ENCODE measurements at regions not wholly inside any gene's neighbourhood (a gene's known extent, or its start where the extent isn't known, plus 50 kb on each side); places are given as distances from the start of the nearest gene placed in this dataset.
A peak's percentile ranks its signal among the peaks of the same experiment; 100 is the strongest.

DNA sequence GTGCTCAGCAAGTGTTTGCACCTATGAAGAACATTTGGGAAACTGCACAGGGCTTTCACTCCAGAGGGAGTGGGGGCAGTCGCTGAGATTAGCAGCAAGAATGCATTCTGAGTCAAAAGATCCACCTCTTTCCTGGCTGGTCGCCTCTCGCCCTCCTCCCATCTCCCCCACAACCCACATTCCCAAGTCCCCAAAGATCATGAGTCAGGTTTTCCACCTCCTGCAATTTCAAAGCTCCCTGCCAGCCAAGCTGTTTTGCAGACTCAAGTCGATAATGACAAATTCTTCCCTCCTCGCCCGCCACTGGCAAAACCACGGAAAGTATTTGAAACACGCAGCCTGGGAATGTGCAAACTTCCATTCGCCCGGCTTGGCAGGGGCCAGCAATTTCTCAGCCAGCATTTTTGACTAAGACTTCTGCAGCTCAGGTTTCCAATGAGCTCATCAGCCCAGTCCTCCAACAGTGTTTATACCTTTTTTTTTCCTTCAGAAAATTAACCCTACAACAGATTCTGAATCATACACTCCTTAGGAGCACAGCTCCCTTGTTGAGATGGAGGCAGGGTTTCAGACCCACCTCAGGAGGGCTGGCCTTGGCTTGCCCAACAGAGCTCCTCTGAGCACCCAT lies 181.4 kb downstream of the SMAD6 start:
- H3K4me3 Mint-ChIP-seq, result peak overlapping the region; percentile 10; the same call in 2 of the 3 replicates
- TF ChIP-seq NANOG (IDR thresholded peaks at IDR 0.05; ENCODE audit: borderline replicate concordance) (no peak), ZNF331 (CRISPR knock-in tag; IDR thresholded peaks at IDR 0.05; ENCODE audit: low read depth) (no peak), EZH2 (IDR thresholded peaks at IDR 0.05; ENCODE audit: low read depth, unreplicated experiment) (no peak), ZNF114 (CRISPR knock-in tag; IDR thresholded peaks at IDR 0.05) (no peak)
- TF ChIP-seq, protein P1, sequence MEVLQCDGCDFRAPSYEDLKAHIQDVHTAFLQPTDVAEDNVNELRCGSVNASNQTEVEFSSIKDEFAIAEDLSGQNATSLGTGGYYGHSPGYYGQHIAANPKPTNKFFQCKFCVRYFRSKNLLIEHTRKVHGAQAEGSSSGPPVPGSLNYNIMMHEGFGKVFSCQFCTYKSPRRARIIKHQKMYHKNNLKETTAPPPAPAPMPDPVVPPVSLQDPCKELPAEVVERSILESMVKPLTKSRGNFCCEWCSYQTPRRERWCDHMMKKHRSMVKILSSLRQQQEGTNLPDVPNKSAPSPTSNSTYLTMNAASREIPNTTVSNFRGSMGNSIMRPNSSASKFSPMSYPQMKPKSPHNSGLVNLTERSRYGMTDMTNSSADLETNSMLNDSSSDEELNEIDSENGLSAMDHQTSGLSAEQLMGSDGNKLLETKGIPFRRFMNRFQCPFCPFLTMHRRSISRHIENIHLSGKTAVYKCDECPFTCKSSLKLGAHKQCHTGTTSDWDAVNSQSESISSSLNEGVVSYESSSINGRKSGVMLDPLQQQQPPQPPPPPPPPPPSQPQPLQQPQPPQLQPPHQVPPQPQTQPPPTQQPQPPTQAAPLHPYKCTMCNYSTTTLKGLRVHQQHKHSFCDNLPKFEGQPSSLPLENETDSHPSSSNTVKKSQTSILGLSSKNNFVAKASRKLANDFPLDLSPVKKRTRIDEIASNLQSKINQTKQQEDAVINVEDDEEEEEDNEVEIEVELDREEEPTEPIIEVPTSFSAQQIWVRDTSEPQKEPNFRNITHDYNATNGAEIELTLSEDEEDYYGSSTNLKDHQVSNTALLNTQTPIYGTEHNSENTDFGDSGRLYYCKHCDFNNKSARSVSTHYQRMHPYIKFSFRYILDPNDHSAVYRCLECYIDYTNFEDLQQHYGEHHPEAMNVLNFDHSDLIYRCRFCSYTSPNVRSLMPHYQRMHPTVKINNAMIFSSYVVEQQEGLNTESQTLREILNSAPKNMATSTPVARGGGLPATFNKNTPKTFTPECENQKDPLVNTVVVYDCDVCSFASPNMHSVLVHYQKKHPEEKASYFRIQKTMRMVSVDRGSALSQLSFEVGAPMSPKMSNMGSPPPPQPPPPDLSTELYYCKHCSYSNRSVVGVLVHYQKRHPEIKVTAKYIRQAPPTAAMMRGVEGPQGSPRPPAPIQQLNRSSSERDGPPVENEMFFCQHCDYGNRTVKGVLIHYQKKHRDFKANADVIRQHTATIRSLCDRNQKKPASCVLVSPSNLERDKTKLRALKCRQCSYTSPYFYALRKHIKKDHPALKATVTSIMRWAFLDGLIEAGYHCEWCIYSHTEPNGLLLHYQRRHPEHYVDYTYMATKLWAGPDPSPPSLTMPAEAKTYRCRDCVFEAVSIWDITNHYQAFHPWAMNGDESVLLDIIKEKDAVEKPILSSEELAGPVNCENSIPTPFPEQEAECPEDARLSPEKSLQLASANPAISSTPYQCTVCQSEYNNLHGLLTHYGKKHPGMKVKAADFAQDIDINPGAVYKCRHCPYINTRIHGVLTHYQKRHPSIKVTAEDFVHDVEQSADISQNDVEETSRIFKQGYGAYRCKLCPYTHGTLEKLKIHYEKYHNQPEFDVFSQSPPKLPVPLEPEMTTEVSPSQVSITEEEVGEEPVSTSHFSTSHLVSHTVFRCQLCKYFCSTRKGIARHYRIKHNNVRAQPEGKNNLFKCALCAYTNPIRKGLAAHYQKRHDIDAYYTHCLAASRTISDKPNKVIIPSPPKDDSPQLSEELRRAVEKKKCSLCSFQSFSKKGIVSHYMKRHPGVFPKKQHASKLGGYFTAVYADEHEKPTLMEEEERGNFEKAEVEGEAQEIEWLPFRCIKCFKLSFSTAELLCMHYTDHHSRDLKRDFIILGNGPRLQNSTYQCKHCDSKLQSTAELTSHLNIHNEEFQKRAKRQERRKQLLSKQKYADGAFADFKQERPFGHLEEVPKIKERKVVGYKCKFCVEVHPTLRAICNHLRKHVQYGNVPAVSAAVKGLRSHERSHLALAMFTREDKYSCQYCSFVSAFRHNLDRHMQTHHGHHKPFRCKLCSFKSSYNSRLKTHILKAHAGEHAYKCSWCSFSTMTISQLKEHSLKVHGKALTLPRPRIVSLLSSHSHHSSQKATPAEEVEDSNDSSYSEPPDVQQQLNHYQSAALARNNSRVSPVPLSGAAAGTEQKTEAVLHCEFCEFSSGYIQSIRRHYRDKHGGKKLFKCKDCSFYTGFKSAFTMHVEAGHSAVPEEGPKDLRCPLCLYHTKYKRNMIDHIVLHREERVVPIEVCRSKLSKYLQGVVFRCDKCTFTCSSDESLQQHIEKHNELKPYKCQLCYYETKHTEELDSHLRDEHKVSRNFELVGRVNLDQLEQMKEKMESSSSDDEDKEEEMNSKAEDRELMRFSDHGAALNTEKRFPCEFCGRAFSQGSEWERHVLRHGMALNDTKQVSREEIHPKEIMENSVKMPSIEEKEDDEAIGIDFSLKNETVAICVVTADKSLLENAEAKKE (CRISPR knock-in tag; IDR thresholded peaks at IDR 0.05), result no peak
- TF ChIP-seq, protein P2, sequence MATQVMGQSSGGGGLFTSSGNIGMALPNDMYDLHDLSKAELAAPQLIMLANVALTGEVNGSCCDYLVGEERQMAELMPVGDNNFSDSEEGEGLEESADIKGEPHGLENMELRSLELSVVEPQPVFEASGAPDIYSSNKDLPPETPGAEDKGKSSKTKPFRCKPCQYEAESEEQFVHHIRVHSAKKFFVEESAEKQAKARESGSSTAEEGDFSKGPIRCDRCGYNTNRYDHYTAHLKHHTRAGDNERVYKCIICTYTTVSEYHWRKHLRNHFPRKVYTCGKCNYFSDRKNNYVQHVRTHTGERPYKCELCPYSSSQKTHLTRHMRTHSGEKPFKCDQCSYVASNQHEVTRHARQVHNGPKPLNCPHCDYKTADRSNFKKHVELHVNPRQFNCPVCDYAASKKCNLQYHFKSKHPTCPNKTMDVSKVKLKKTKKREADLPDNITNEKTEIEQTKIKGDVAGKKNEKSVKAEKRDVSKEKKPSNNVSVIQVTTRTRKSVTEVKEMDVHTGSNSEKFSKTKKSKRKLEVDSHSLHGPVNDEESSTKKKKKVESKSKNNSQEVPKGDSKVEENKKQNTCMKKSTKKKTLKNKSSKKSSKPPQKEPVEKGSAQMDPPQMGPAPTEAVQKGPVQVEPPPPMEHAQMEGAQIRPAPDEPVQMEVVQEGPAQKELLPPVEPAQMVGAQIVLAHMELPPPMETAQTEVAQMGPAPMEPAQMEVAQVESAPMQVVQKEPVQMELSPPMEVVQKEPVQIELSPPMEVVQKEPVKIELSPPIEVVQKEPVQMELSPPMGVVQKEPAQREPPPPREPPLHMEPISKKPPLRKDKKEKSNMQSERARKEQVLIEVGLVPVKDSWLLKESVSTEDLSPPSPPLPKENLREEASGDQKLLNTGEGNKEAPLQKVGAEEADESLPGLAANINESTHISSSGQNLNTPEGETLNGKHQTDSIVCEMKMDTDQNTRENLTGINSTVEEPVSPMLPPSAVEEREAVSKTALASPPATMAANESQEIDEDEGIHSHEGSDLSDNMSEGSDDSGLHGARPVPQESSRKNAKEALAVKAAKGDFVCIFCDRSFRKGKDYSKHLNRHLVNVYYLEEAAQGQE (IDR thresholded peaks at IDR 0.05; ENCODE audit: unreplicated experiment), result no peak
- H3K4me1 Mint-ChIP-seq, result peaks cover 18% of the 10 kb centered on the region
- H3K27me3 Mint-ChIP-seq (ENCODE audit: insufficient read depth, low read depth, poor library complexity), result peaks cover 10% of the 10 kb centered on the region
- Histone ChIP-seq H3K36me3 (ENCODE audit: insufficient read depth) (no peaks in the 10 kb centered on the region), H3F3A (replicated peaks; ENCODE audit: low read depth) (no peaks in the 10 kb centered on the region), H3K4me3 (no peak overlapping the region), H3K79me2 (replicated peaks; ENCODE audit: insufficient read depth) (no peaks in the 10 kb centered on the region), H4K20me1 (replicated peaks; ENCODE audit: insufficient read depth) (no peaks in the 10 kb centered on the region), H2AFZ (peak overlapping the region; percentile 70), H3K27me3 (ENCODE audit: insufficient read depth) (no peaks in the 10 kb centered on the region), H3K27ac (ENCODE audit: low read depth) (peak overlapping the region; percentile 86), H3K4me2 (peak overlapping the region; percentile 61), H3K9me2 (ENCODE audit: insufficient read depth) (no peaks in the 10 kb centered on the region), H3K4me1 (ENCODE audit: insufficient read depth) (peaks cover 5% of the 10 kb centered on the region)
- peak overlapping the region; percentile 91 for H3K27ac Mint-ChIP-seq
- H3K9me3 Mint-ChIP-seq, result peaks cover 21% of the 10 kb centered on the region
- H3K36me3 Mint-ChIP-seq (ENCODE audit: low read depth), result peaks cover 14% of the 10 kb centered on the region
- DNase-seq (ENCODE audit: low spot score), result peak; percentile 77
- ATAC-seq, result peak; percentile 85

Data from GM23338 (cell line).